Breast epithelium (tissue), 3 donors: ENCODE measurements at regions not wholly inside any gene's neighbourhood (a gene's known extent, or its start where the extent isn't known, plus 50 kb on each side); places are given as distances from the start of the nearest gene placed in this dataset.

Experiments used
- POLR2A ChIP-seq: fragments of 450-650 bp; IDR thresholded peaks from one replicate; pipeline ENCODE4 v1.6.1; 2016; ENCODE audit warnings: antibody characterized with exemption, mild to moderate bottlenecking, moderate library complexity
- TF ChIP-seq, protein P1 (sequence below), 3 donors: fragments of 450-650 bp; IDR thresholded peaks; one replicate each; pipeline ENCODE4 v1.5.1; 2016 to 2017; ENCODE audit warnings: antibody characterized with exemption in 3 of 3, mild to moderate bottlenecking in 3 of 3, moderate library complexity in 3 of 3

DNA sequence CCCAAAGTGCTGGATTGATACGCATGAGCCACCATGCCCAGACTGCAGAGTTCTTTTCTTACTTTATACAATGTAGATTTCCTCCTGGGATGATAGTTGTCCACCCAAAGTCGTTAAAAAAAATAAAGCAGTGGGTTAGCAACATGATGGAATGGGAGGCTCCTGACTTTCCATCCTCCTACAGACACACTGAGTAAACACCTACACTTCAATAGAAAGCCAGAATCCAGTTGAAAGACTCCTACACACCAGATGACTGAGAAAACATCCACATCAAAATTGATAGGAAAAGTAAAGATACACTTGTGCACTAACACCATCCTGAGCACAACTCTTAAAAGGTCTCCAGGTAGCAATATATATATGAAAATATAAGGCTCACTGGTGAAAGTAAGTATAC lies 95.0 kb upstream of the TUT7 start:
- TF ChIP-seq, protein P1, sequence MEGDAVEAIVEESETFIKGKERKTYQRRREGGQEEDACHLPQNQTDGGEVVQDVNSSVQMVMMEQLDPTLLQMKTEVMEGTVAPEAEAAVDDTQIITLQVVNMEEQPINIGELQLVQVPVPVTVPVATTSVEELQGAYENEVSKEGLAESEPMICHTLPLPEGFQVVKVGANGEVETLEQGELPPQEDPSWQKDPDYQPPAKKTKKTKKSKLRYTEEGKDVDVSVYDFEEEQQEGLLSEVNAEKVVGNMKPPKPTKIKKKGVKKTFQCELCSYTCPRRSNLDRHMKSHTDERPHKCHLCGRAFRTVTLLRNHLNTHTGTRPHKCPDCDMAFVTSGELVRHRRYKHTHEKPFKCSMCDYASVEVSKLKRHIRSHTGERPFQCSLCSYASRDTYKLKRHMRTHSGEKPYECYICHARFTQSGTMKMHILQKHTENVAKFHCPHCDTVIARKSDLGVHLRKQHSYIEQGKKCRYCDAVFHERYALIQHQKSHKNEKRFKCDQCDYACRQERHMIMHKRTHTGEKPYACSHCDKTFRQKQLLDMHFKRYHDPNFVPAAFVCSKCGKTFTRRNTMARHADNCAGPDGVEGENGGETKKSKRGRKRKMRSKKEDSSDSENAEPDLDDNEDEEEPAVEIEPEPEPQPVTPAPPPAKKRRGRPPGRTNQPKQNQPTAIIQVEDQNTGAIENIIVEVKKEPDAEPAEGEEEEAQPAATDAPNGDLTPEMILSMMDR (IDR thresholded peaks at IDR 0.05): no peak
- TF ChIP-seq POLR2A: no peak
